ENCODE measurements at regions not wholly inside any gene's neighbourhood (a gene's known extent, or its start where the extent isn't known, plus 50 kb on each side); places are given as distances from the start of the nearest gene placed in this dataset.

DNA sequence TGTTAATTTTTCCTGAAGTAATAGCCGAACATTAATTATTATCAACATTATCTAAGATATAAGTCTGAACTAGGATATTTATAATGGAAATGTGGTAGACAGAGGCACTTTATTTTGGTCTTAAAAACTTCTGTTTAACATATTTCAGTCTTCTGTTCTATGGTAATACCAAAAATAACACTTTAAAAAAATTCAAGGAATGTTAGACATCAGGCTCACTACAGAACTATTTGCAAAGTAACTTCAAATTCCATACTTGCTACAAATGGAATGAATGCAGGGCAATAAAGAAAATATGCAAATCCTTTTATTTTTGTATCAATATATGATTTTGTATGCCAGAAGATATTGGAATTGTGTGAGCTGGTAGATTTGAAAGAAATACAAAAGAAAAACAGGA, 345.5 kb upstream of the DSEL start:
- TF ChIP-seq, protein P1, sequence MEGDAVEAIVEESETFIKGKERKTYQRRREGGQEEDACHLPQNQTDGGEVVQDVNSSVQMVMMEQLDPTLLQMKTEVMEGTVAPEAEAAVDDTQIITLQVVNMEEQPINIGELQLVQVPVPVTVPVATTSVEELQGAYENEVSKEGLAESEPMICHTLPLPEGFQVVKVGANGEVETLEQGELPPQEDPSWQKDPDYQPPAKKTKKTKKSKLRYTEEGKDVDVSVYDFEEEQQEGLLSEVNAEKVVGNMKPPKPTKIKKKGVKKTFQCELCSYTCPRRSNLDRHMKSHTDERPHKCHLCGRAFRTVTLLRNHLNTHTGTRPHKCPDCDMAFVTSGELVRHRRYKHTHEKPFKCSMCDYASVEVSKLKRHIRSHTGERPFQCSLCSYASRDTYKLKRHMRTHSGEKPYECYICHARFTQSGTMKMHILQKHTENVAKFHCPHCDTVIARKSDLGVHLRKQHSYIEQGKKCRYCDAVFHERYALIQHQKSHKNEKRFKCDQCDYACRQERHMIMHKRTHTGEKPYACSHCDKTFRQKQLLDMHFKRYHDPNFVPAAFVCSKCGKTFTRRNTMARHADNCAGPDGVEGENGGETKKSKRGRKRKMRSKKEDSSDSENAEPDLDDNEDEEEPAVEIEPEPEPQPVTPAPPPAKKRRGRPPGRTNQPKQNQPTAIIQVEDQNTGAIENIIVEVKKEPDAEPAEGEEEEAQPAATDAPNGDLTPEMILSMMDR (IDR thresholded peaks at IDR 0.05): no peak
- no peak for TF ChIP-seq POLR2A (IDR thresholded peaks at IDR 0.05)

All from Peyer's patch (tissue), 4 donors.